ENCODE measurements at regions not wholly inside any gene's neighbourhood (a gene's known extent, or its start where the extent isn't known, plus 50 kb on each side); places are given as distances from the start of the nearest gene placed in this dataset.

GRCh38 chr5:92801911-92802310, 779.1 kb downstream of the NR2F1-AS1 start:
- H3K27ac ChIP-seq (ENCODE audit: low read length) = peak overlapping the region; percentile 92
- peak overlapping the region in 1 of 2 experiments; percentile 7; a peak in 1 of 4 replicates for H3K4me3 ChIP-seq (ENCODE audit: low read depth in 2 of 2, low read length in 2 of 2)
- BruUV-seq (replicated peaks) = no TSS peak
- ChIA-PET CTCF (interaction anchor here (0.7 to 1.2 kb wide), 2 partner anchors 11 to 19 kb away, joined by 3 to 5 read pairs; no protein-coding TSS in a partner anchor), POLR2A (no interaction called here)
- peaks cover 14% of the 10 kb centered on the region; the same call in 1 of the 2 replicates for H3K9me3 ChIP-seq (ENCODE audit: control insufficient read depth, insufficient read depth, low read depth, low read length)
- H3K27me3 ChIP-seq (ENCODE audit: control insufficient read depth, insufficient read depth, low read length) = no peaks in the 10 kb centered on the region
- intact Hi-C loops (cut with micrococcal nuclease; ENCODE audit: unreplicated experiment) (no loop called here), in situ Hi-C loops (cut with HindIII; ENCODE audit: low pct_unique_long_range_greater_than_20kb, low sequenced_read_pairs) (no loop called here)
- DNase-seq (ENCODE audit: low read depth, low spot score) (no peak), ATAC-seq (peak; percentile 38; the same call in 1 of the 2 replicates)
- H3K4me1 ChIP-seq (ENCODE audit: control insufficient read depth, insufficient read depth, low read length) = peaks cover 26% of the 10 kb centered on the region
- TF ChIP-seq TCF7L2 (IDR thresholded peaks at IDR 0.05; ENCODE audit: low read depth, low read length) = no peak
- no peak for TF ChIP-seq SIN3A (IDR thresholded peaks at IDR 0.05; ENCODE audit: borderline replicate concordance, insufficient read depth, low read depth, low read length)
- TF ChIP-seq CTCF (IDR thresholded peaks at IDR 0.05) = no peak
- no peak for TF ChIP-seq REST (IDR thresholded peaks at IDR 0.05; ENCODE audit: insufficient read depth in 1 of 2, low read depth in 2 of 2, low read length in 1 of 2)
- TF ChIP-seq POLR2AphosphoS5 (IDR thresholded peaks at IDR 0.05; ENCODE audit: low read depth, low read length) = no peak
- no peaks in the 10 kb centered on the region; the same call in 1 of the 2 replicates for H3K36me3 ChIP-seq (ENCODE audit: control insufficient read depth, insufficient read depth, low read length)

- peak; percentile 80; the same call in 1 of the 2 replicates for ATAC-seq
- BruUV-seq (replicated peaks) = no TSS peak
- no peak for DNase-seq (ENCODE audit: low read depth, low spot score)
- TF ChIP-seq POLR2AphosphoS5 (IDR thresholded peaks at IDR 0.05; ENCODE audit: low read depth, low read length) = peak; percentile 69; the same call in 1 of the 2 replicates
- no peak for TF ChIP-seq REST (IDR thresholded peaks at IDR 0.05; ENCODE audit: insufficient read depth in 1 of 2, low read depth in 2 of 2, low read length in 1 of 2)
- TF ChIP-seq TCF7L2 (IDR thresholded peaks at IDR 0.05; ENCODE audit: low read depth, low read length) = peak; percentile 93
- no peak for TF ChIP-seq SIN3A (IDR thresholded peaks at IDR 0.05; ENCODE audit: borderline replicate concordance, insufficient read depth, low read depth, low read length)
- TF ChIP-seq CTCF (IDR thresholded peaks at IDR 0.05) = no peak
- ChIA-PET CTCF (interaction anchor here (0.6 kb wide), 1 partner anchor 12 kb away, joined by 3 read pairs; no protein-coding TSS in a partner anchor), POLR2A (no interaction called here)
- Histone ChIP-seq H3K36me3 (ENCODE audit: control insufficient read depth, insufficient read depth, low read length) (no peaks in the 10 kb centered on the region; the same call in 1 of the 2 replicates), H3K27ac (ENCODE audit: low read length) (peak overlapping the region; percentile 92), H3K27me3 (ENCODE audit: control insufficient read depth, insufficient read depth, low read length) (no peaks in the 10 kb centered on the region), H3K9me3 (ENCODE audit: control insufficient read depth, insufficient read depth, low read depth, low read length) (peaks cover 18% of the 10 kb centered on the region; the same call in 1 of the 2 replicates), H3K4me3 (ENCODE audit: low read depth in 2 of 2, low read length in 2 of 2) (no peak overlapping the region), H3K4me1 (ENCODE audit: control insufficient read depth, insufficient read depth, low read length) (peaks cover 26% of the 10 kb centered on the region)
- intact Hi-C loops (cut with micrococcal nuclease; ENCODE audit: unreplicated experiment) = no loop called here
- in situ Hi-C loops (cut with HindIII; ENCODE audit: low pct_unique_long_range_greater_than_20kb, low sequenced_read_pairs) = no loop called here
Observed at GRCh38 chr5:92800365-92800764, 780.7 kb downstream of the NR2F1-AS1 start.
